A673 (cell line): ENCODE measurements at regions not wholly inside any gene's neighbourhood (a gene's known extent, or its start where the extent isn't known, plus 50 kb on each side); places are given as distances from the start of the nearest gene placed in this dataset.

Source experiments
- CTCF ChIP-seq: fragments of 300-800, 200-600 bp; sonication (generic); conservative IDR thresholded peaks from 2 replicates; pipeline ENCODE4 v1.5.1; 2017; ENCODE audit warnings: low read depth, mild to moderate bottlenecking, antibody characterized with exemption, low read length, moderate library complexity, mixed read lengths
- EZH2 ChIP-seq: fragments of 200-600 bp; sonication (generic); IDR thresholded peaks from 2 replicates; pipeline ENCODE4 v1.6.1; 2017; ENCODE audit warnings: borderline replicate concordance, low read depth, mild to moderate bottlenecking, mixed read lengths, antibody characterized with exemption, low read length; ENCODE audit not compliant: poor library complexity, severe bottlenecking

GRCh38 chr6:88376197-88376596, 210.1 kb upstream of the CNR1 start:
- TF ChIP-seq EZH2 (no peak), CTCF (no peak)
